Adrenal gland (tissue), 9 donors: ENCODE measurements at regions not wholly inside any gene's neighbourhood (a gene's known extent, or its start where the extent isn't known, plus 50 kb on each side); places are given as distances from the start of the nearest gene placed in this dataset.

Experiments used
- DNase-seq, 7 donors: peaks; one replicate each; pipeline ENCODE4 v3.0.0-alpha.2; 2019 to 2020
- H3K27ac ChIP-seq, 5 donors: fragments of 200-600 bp; sonication (generic) in 4 of 5; 1 replicate in 3 of 5; 2 replicates in 2 of 5; pipeline versions ENCODE4 v1.5.1 to v1.8.0; 2016 to 2020; ENCODE audit warnings: mild to moderate bottlenecking in 1 of 5
- H3K27me3 ChIP-seq: fragments of 200-600 bp; 2 replicates; pipeline ENCODE4 v1.8.0; 2021
- H3K36me3 ChIP-seq, 2 donors: fragments of 200-600 bp; replicated peaks in 1 of 2; 1 replicate in 1 of 2; 2 replicates in 1 of 2; pipeline versions ENCODE4 v1.5.1 to v1.8.0; 2018 to 2022
- H3K4me1 ChIP-seq, 2 donors: fragments of 200-600 bp; replicated peaks in 1 of 2; 1 replicate in 1 of 2; 2 replicates in 1 of 2; pipeline versions ENCODE4 v1.5.1 to v1.8.0; 2018 to 2021
- H3K4me3 ChIP-seq, 4 donors: fragments of 200-600 bp; sonication (generic) in 3 of 4; one replicate each; pipeline ENCODE4 v1.5.1; 2016 to 2018
- H3K9me3 ChIP-seq, 3 donors: fragments of 200-600 bp; sonication (generic) in 1 of 3; replicated peaks in 1 of 3; 1 replicate in 2 of 3; 2 replicates in 1 of 3; pipeline versions ENCODE4 v1.5.1 to v1.8.0; 2016 to 2021
- POLR2A ChIP-seq, 2 donors: fragments of 450-650 bp; IDR thresholded peaks; one replicate each; pipeline ENCODE4 v1.6.1; 2017; ENCODE audit warnings: antibody characterized with exemption in 2 of 2, mild to moderate bottlenecking in 2 of 2, moderate library complexity in 1 of 2
- WGBS, 4 donors: extraction: QIAGEN DNeasy Blood & Tissue Kit in 2 of 4; methylation state at CpG; one replicate each; pipeline versions ENCODE4 v1.1.5 to v1.1.7; 2013 to 2017; 5-methylcytosine and 5-hydroxymethylcytosine counted together
- intact Hi-C, 2 donors: fragments of 100-400 bp; cut with DNase I; formaldehyde crosslinking; loops; one replicate each; pipeline versions ENCODE4 v1.14.1 to v1.15.0; 2022 to 2023
- TF ChIP-seq, protein P1 (sequence below), 6 experiments: fragments of 450-650 bp in 4 of 6; fragments of 200-600 bp in 2 of 6; sonication (generic) in 1 of 6; IDR thresholded peaks; 1 replicate in 5 of 6; 2 replicates in 1 of 6; pipeline versions ENCODE4 v1.5.1 to v1.8.0; 2016 to 2021; ENCODE audit warnings: antibody characterized with exemption in 6 of 6, mild to moderate bottlenecking in 2 of 6, moderate library complexity in 1 of 6
- donor health status: healthy with polysubstance abuse.
- donor health status: Bipolar disorder and iron deficiency.
- donor health status: DM: yes; HTN: yes; CAD: no.
- donor health status: DM: no; HTN: no; CAD: no.
- donor health status: DM: no; HTN: no; CAD: no.

DNA sequence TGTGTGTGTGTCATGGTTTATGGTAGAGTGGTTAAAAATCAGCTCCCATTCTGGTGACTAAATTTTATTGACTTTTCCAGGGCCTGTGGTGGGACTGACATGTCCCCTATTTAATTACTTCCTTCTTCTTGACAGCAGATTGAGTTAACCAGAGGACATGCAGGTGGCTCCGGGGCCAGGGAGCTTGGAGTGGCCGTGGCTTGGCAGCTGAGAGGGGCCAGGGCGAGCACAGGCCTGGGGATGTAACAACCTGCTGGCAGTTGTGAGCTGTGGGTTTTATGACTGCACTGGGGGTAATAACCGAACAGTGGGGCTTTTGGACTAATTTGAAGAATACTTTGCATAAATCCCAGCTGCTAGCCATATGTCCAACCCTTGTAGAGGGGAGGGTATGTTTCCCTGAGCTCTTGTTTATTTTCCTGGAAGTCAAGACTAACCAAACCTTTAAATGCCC is 186.0 kb downstream of the MID1IP1 start:
- 58 to 83% (median 75%) methylated on average over 1 to 4 of the region's 4 CpGs for WGBS, 4 donors
- no peaks in the 10 kb centered on the region for H3K36me3 ChIP-seq

DNA sequence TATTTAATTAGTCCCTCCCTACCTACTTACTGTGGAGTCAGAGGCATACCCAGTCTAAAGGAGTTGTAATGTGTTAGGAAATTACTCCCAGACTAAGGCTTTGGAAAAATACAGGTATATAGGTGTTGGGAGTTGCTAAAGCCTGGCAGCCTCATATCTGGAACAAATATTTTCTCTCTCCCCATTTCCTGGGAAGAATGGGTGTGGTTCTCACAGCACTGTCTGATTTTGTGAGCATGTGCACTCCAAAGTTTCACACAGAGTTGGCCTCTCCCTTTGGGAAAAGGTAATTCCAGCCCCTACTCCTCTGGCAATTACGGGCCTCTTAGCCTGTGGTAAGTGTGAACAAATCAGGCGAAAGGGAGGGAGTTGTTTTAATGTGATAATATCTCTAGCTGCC is 187.0 kb downstream of the MID1IP1 start:
- Histone ChIP-seq H3K4me3 (no peak overlapping the region), H3K4me1 (no peaks in the 10 kb centered on the region), H3K27me3 (peaks cover 23% of the 10 kb centered on the region), H3K36me3 (no peaks in the 10 kb centered on the region), H3K9me3 (no peaks in the 10 kb centered on the region), H3K27ac (no peak overlapping the region)
- WGBS, 4 donors, result 81 to 100% (median 85%) methylated on average over 1 to 2 of the region's 2 CpGs
- intact Hi-C loops, result loop anchor here in 1 of 2 donors (10.0 kb wide), 1 partner anchor 224 kb away; no protein-coding TSS in a partner anchor
- TF ChIP-seq, protein P1, sequence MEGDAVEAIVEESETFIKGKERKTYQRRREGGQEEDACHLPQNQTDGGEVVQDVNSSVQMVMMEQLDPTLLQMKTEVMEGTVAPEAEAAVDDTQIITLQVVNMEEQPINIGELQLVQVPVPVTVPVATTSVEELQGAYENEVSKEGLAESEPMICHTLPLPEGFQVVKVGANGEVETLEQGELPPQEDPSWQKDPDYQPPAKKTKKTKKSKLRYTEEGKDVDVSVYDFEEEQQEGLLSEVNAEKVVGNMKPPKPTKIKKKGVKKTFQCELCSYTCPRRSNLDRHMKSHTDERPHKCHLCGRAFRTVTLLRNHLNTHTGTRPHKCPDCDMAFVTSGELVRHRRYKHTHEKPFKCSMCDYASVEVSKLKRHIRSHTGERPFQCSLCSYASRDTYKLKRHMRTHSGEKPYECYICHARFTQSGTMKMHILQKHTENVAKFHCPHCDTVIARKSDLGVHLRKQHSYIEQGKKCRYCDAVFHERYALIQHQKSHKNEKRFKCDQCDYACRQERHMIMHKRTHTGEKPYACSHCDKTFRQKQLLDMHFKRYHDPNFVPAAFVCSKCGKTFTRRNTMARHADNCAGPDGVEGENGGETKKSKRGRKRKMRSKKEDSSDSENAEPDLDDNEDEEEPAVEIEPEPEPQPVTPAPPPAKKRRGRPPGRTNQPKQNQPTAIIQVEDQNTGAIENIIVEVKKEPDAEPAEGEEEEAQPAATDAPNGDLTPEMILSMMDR (IDR thresholded peaks at IDR 0.05), result no peak
- no peak for TF ChIP-seq POLR2A (IDR thresholded peaks at IDR 0.05)
- DNase-seq, result no peak

More for the DNA sequence above, 186.0 kb downstream of the MID1IP1 start:
- H3K27me3 ChIP-seq, result peaks cover 23% of the 10 kb centered on the region
- no peak overlapping the region for H3K4me3 ChIP-seq
- intact Hi-C loops, result loop anchor here in 1 of 2 donors (10.0 kb wide), 1 partner anchor 222 kb away; no protein-coding TSS in a partner anchor
- TF ChIP-seq, protein P1 (IDR thresholded peaks at IDR 0.05), result no peak
- TF ChIP-seq POLR2A (IDR thresholded peaks at IDR 0.05), result no peak
- no peaks in the 10 kb centered on the region for H3K9me3 ChIP-seq
- no peak for DNase-seq
- no peaks in the 10 kb centered on the region for H3K4me1 ChIP-seq
- no peak overlapping the region for H3K27ac ChIP-seq

DNA sequence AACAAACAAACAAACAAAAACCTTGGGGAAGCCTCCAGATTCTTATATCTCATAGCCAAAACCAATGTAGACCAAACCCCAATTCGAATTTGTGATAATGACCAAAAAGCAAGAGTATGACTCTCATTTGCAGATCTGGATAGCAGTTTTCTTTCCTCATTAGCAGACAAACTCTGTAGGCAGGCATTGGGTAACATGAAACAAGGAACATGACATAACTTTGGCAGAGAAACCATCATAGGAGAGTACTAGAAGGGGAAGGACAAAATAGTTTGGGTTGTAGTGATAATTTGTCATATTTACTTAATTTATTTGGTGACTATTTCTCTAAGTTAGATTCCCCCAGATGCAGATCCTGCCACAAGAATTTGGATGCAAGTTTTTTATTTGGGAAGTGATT is 187.8 kb downstream of the MID1IP1 start:
- H3K4me1 ChIP-seq, result no peaks in the 10 kb centered on the region
- no peak overlapping the region for H3K27ac ChIP-seq
- no peaks in the 10 kb centered on the region for H3K9me3 ChIP-seq
- H3K4me3 ChIP-seq, result no peak overlapping the region
- intact Hi-C loops, result loop anchor here in 1 of 2 donors (10.0 kb wide), 1 partner anchor 224 kb away; no protein-coding TSS in a partner anchor
- TF ChIP-seq POLR2A (IDR thresholded peaks at IDR 0.05), result no peak
- TF ChIP-seq, protein P1 (IDR thresholded peaks at IDR 0.05), result no peak
- peaks cover 23% of the 10 kb centered on the region for H3K27me3 ChIP-seq
- WGBS, 4 donors, result 27 to 43% (median 39%) methylated on average over 1 of the region's 1 CpG
- no peaks in the 10 kb centered on the region for H3K36me3 ChIP-seq
- DNase-seq, result no peak

DNA sequence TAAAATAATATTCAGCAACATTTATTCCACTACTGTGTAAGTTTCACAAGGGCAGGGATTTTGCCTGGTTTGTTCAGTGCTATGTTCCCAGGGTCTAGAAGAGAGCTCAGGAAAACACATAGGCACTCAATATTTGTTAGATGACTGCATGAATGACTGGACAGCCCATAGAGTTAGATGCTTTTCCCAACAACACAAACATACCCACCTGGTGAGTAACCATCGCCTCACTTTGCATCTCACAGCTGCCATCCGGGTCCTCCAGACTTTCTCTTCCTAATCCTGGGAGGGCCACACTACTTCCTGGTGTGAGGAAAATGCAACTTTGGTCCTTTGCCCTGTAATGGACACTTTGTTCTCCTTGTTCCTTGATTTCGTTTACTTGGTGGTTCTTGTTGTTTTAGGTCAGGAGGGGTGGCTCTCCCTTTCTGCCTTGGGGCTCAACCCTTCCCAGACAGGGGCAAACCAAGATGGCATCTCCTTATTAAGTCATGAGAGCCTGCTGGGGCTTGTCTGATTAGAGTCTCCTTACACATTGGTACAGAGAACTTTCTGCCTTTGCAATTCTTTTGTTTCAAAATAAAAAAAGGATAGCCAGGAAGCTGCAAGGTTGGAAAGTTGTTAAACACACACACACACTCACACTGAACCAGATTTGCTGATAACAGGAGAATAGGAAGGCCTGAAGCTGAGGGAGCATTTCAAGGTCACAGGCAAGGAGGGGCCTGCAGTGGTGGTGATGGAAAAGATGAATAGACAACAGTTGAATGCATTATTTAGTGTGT is 190.6 kb downstream of the MID1IP1 start:
- Histone ChIP-seq H3K36me3 (no peaks in the 10 kb centered on the region), H3K9me3 (no peaks in the 10 kb centered on the region), H3K4me1 (no peaks in the 10 kb centered on the region), H3K27me3 (peaks cover 15% of the 10 kb centered on the region), H3K4me3 (no peak overlapping the region), H3K27ac (no peak overlapping the region)
- TF ChIP-seq, protein P1 (IDR thresholded peaks at IDR 0.05), result no peak
- no peak for TF ChIP-seq POLR2A (IDR thresholded peaks at IDR 0.05)
- 54 to 87% (median 75%) methylated on average over 3 of the region's 3 CpGs for WGBS, 4 donors
- intact Hi-C loops, result no loop called here
- DNase-seq, result no peak
